ENCODE measurements at regions not wholly inside any gene's neighbourhood (a gene's known extent, or its start where the extent isn't known, plus 50 kb on each side); places are given as distances from the start of the nearest gene placed in this dataset.
A peak's percentile ranks its signal among the peaks of the same experiment; 100 is the strongest.

- 0 out of 2 replicates have a peak, but pooled peaks have one; percentile 18 for TF ChIP-seq CTCF (IDR thresholded peaks at IDR 0.05)
- TF ChIP-seq FOXP1 (CRISPR knock-in tag; IDR thresholded peaks at IDR 0.05; ENCODE audit: borderline replicate concordance): no peak
- TF ChIP-seq, protein P1, sequence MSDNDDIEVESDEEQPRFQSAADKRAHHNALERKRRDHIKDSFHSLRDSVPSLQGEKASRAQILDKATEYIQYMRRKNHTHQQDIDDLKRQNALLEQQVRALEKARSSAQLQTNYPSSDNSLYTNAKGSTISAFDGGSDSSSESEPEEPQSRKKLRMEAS (CRISPR knock-in tag; IDR thresholded peaks at IDR 0.05): no peak
- no peak for TF ChIP-seq MYBL2 (CRISPR knock-in tag; IDR thresholded peaks at IDR 0.05)
- TF ChIP-seq IRF2 (CRISPR knock-in tag; IDR thresholded peaks at IDR 0.05; ENCODE audit: borderline replicate concordance, low read depth): no peak
- TF ChIP-seq PRRX2 (CRISPR knock-in tag; IDR thresholded peaks at IDR 0.05): no peak
These were observed 573.0 kb upstream of the SLITRK1 start for GRCh38 chr13:84455143-84455905.
